ENCODE measurements at regions not wholly inside any gene's neighbourhood (a gene's known extent, or its start where the extent isn't known, plus 50 kb on each side); places are given as distances from the start of the nearest gene placed in this dataset.

DNA sequence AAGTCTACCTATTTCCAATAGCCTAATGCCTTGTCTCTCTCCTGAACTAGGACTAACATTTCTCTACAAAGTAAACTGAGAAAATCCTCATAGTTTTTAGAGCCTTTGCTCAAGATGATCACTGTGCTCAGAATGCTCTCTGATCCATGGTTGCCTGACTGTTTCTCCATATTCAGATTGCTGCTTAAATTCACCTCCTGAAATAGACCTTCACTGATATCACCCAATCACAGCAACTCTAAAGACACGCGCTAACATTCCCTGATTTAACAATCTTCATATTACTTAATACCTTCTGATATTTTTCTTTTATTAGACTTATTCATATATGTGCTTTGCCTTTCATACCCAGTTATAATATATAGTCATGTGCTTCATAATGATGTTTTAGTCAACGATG, 148.9 kb upstream of the SP4 start:
- no peak for TF ChIP-seq CTCF (IDR thresholded peaks at IDR 0.05)
- no peak for TF ChIP-seq POLR2A (IDR thresholded peaks at IDR 0.05)
- no peak for TF ChIP-seq POLR2AphosphoS5 (IDR thresholded peaks at IDR 0.05)

All from gastroesophageal sphincter (tissue), 3 donors.